Pancreas (tissue), 10 donors: ENCODE measurements at regions not wholly inside any gene's neighbourhood (a gene's known extent, or its start where the extent isn't known, plus 50 kb on each side); places are given as distances from the start of the nearest gene placed in this dataset.

Experiments used
- ATAC-seq, 4 donors: fragments of 200-7000 bp; cut with Tn5 transposase; one replicate each; pipeline versions ENCODE4 v1.8.0 to v1.9.1; 2020; ENCODE audit warnings: mild to moderate bottlenecking in 4 of 4, moderate library complexity in 4 of 4
- DNase-seq, 6 donors: peaks; one replicate each; pipeline ENCODE4 v3.0.0-alpha.2; 2020
- FAIRE-seq: peaks from 2 replicates; lab custom pipeline; 2012; peaks lifted over from hg19 to GRCh38; lab: Jason Lieb, UNC
- H3K27ac ChIP-seq, 4 donors: fragments of 200-600 bp; sonication (generic); 1 replicate in 3 of 4; 2 replicates in 1 of 4; pipeline versions ENCODE4 v1.5.0 to v1.8.0; 2020
- H3K27me3 ChIP-seq, 4 donors: fragments of 200-600 bp; one replicate each; pipeline ENCODE4 v1.8.0; 2021
- H3K36me3 ChIP-seq, 3 donors: fragments of 200-600 bp; sonication (generic) in 1 of 3; one replicate each; pipeline versions ENCODE4 v1.5.0 to v1.8.0; 2020 to 2021
- H3K4me1 ChIP-seq, 3 donors: fragments of 200-600 bp; one replicate each; pipeline ENCODE4 v1.8.0; 2021
- H3K4me3 ChIP-seq, 4 donors: fragments of 200-600 bp; sonication (generic) in 2 of 4; one replicate each; pipeline versions ENCODE4 v1.5.0 to v1.8.0; 2020 to 2021
- H3K9me3 ChIP-seq, 4 donors: fragments of 200-600 bp; one replicate each; pipeline ENCODE4 v1.8.0; 2021
- CTCF ChIP-seq, 4 donors: fragments of 200-600 bp; sonication (generic) in 3 of 4; IDR thresholded peaks; one replicate each; pipeline versions ENCODE4 v1.5.0 to v1.8.0; 2021; ENCODE audit warnings: antibody characterized with exemption in 4 of 4
- WGBS, 2 donors: extraction: QIAGEN DNeasy Blood & Tissue Kit; methylation state at CpG; one replicate each; pipeline ENCODE4 v1.1.7; 2013; 5-methylcytosine and 5-hydroxymethylcytosine counted together
- intact Hi-C, 3 donors: fragments of 100-400 bp; cut with DNase I; formaldehyde crosslinking; loops; one replicate each; pipeline versions ENCODE4 v1.11.1 to v1.14.2; 2022
- donor health status: healthy with polysubstance abuse.
- donor health status: DM: no; HTN: no; CAD: no; lungs with moderate emphysema.
- donor health status: DM: no; HTN: no; CAD: no.
- donor health status: control.
- donor health status: control.
- donor health status: Bipolar disorder and iron deficiency.
- donor health status: DM: yes; HTN: yes; CAD: no.
- donor health status: DM: no; HTN: no; CAD: no.
- donor health status: DM: no; HTN: no; CAD: no.
- donor health status: DM: yes; HTN: yes; CAD: no.

GRCh38 chr2:225911019-225911418 lies 511.5 kb downstream of the NYAP2 start:
- no peak for DNase-seq
- Histone ChIP-seq H3K27me3 (no peaks in the 10 kb centered on the region), H3K4me1 (no peaks in the 10 kb centered on the region), H3K4me3 (no peak overlapping the region), H3K36me3 (no peaks in the 10 kb centered on the region), H3K27ac (no peak overlapping the region), H3K9me3 (no peaks in the 10 kb centered on the region)
- WGBS, 2 donors: 76 to 85% methylated on average over 6 of the region's 6 CpGs
- no peak for ATAC-seq
- intact Hi-C loops: no loop called here
- no peak for TF ChIP-seq CTCF (IDR thresholded peaks at IDR 0.05)
- FAIRE-seq: no peak

DNA sequence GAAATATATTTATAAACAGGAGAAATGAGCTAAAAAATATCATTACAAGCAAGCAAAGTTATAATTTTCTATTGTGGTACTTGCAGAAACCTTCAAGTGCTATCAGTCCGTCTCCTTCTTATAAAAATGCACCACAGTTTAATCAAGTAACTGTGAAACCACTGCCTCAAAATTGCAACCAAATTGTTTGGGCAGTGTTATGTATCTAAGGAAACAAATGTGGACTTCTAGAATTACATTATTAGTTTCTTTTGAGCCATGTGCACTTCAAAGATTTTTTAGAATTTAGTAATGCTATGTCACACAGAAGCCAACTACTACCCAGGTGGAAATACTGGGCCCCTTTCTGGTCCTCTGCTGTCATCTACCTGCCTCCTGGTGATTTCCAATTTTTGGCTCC lies 495.6 kb downstream of the NYAP2 start:
- Histone ChIP-seq H3K27me3 (no peaks in the 10 kb centered on the region), H3K4me3 (no peak overlapping the region), H3K27ac (no peak overlapping the region), H3K36me3 (no peaks in the 10 kb centered on the region), H3K4me1 (no peaks in the 10 kb centered on the region), H3K9me3 (no peaks in the 10 kb centered on the region)
- TF ChIP-seq CTCF (IDR thresholded peaks at IDR 0.05): no peak
- FAIRE-seq (no peak), ATAC-seq (no peak), DNase-seq (no peak)
- 68 to 78% methylated on average over 1 of the region's 1 CpG for WGBS, 2 donors
- intact Hi-C loops: no loop called here

GRCh38 chr2:225894236-225894980 lies 494.9 kb downstream of the NYAP2 start:
- Histone ChIP-seq H3K27ac (peak overlapping the region in 1 of 4 donors; percentile 3), H3K9me3 (no peaks in the 10 kb centered on the region), H3K27me3 (no peaks in the 10 kb centered on the region), H3K4me1 (no peaks in the 10 kb centered on the region), H3K4me3 (no peak overlapping the region), H3K36me3 (no peaks in the 10 kb centered on the region)
- ATAC-seq (peak in 3 of 4 donors; percentile 32 to 74 (median 69)), FAIRE-seq (no peak), DNase-seq (no peak)
- intact Hi-C loops: no loop called here
- 31 to 32% methylated on average over 4 of the region's 4 CpGs for WGBS, 2 donors
- no peak for TF ChIP-seq CTCF (IDR thresholded peaks at IDR 0.05)

DNA sequence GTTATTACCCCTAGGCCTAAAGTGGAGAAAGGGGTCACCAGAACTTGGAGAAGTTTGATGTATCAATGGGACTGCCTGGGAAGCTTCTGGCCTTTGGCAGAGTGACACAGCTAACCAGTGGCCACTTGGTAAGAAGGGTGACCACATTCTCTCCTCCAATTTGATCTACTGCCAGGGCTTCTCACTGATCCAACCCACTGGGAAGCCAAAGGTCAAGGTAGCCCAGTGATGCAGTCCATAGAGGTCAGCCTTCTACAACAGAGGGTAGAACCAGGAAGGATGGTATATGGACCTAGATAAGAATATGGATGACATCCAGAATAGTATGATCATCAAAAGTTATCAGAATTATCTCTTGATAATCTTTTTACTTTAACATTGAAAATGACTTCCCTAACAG lies 493.6 kb downstream of the NYAP2 start:
- Histone ChIP-seq H3K27me3 (no peaks in the 10 kb centered on the region), H3K9me3 (no peaks in the 10 kb centered on the region), H3K4me3 (no peak overlapping the region), H3K36me3 (no peaks in the 10 kb centered on the region), H3K27ac (no peak overlapping the region), H3K4me1 (no peaks in the 10 kb centered on the region)
- DNase-seq (no peak), ATAC-seq (no peak), FAIRE-seq (no peak)
- intact Hi-C loops: no loop called here
- TF ChIP-seq CTCF (IDR thresholded peaks at IDR 0.05): no peak

DNA sequence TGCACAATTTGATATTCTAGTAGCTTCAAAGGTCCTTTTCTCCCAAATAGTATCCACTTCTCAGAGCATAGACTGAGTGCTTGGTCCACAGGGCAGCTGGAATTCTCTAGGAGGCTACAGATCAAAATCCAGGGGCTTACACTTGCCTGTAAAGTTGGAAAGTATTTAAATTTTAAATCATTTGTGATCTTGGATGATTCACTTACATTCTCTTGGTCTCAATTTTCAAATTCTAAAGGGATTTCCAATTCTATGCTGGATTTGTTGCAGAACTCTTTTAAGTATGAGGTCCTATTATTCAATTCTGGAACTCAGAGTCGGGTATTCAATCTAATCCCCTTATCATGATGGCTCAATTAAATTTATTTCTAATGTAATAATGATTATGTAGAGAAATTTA lies 492.3 kb downstream of the NYAP2 start:
- ATAC-seq (no peak), DNase-seq (no peak), FAIRE-seq (no peak)
- Histone ChIP-seq H3K27me3 (no peaks in the 10 kb centered on the region), H3K4me3 (no peak overlapping the region), H3K27ac (no peak overlapping the region), H3K4me1 (no peaks in the 10 kb centered on the region), H3K9me3 (no peaks in the 10 kb centered on the region), H3K36me3 (no peaks in the 10 kb centered on the region)
- 55 to 68% methylated on average over 1 of the region's 1 CpG for WGBS, 2 donors
- intact Hi-C loops: no loop called here
- TF ChIP-seq CTCF (IDR thresholded peaks at IDR 0.05): no peak
